Stimulated activated CD4-positive, alpha-beta T cell treated with anti-CD3 and anti-CD28 coated beads, Interleukin-12 subunit alpha, Interleukin-12 subunit beta, amount 100 ng/mL, for 48 hours (primary cell): ENCODE measurements at regions not wholly inside any gene's neighbourhood (a gene's known extent, or its start where the extent isn't known, plus 50 kb on each side); places are given as distances from the start of the nearest gene placed in this dataset.
"Not testable (repeated sequence)": the region's sequence is repeated elsewhere in the genome, so short reads cannot be mapped to it uniquely, and the experiment has no call there.

Experiments
- DNase-seq, 3 donors: peaks; one replicate each; pipeline ENCODE4 v3.0.0-alpha.2; 2020; ENCODE audit warnings: low read depth in 2 of 3, low spot score in 1 of 3

DNA sequence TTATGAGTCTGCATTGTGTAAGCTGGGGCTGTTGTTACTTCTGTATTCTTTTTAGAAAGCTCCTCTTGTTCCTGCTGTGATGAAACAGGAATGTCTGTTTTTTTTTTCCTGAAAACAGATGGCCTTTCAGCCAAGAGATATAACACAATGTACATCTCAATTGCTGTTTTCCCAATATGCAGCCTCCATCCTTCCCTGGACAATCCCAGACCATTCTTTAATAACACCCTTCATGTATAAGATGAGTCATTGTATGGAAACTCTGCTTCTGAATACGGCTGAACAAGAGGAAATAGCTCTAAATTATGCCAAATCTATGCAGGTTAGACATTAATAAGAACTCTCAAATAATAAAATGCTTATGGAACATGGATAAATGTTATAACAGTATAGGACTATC lies 60.2 kb upstream of the LRRC4C start:
- DNase-seq: no peak

DNA sequence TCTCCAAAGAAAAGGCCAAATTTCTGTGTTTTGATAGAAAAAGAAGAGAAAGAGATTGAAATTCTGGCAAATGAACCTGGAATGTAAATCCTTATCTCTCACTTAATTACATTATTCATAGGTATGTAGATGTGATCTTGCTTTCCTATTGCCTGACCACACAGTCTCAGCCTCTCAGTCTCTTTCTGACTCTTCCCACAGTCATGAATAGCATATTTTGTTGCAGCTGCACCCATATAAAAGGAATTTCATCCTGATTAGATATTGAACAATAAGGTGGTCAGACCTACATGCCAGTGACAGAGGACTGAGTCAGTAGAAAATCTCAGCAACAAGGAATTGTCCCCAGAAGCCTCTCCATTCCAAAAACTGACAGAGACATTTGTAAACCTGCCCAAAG lies 62.9 kb upstream of the LRRC4C start:
- no peak for DNase-seq

DNA sequence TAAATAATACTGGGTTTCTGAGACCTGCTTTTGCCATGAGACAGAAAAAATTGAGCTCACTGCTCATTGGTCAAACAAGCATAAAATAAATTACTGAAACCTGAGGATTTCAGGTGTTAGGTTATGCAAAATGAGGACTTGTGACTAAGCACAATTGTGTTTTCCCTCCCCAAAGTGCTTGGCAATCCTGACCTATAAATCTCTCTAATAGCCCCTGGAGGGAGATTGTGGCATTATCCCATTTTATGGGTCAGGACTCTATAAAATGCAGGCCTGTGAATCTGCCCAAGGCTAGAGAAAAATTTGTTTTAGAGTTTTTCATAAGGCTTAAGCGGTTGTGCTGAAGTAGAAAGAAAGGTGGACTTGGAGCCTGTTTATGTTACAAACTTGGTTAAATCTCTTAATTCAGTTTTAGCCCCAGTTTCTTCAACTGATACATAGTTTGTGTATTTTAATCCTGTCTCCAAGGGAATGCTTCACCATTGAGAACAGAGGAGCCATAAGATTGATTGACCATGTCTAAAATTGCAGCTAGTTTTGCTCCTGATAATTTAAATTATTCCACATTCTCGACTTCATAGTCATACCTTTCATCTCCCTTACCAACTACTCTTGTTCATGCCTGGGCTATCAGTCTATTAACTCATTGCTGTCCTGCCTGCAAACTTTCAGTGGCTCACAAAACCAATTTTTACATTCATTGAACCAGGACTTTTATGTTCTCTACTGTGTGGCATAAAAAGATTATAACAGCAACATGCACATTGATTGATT lies 63.6 kb upstream of the LRRC4C start:
- no peak for DNase-seq

DNA sequence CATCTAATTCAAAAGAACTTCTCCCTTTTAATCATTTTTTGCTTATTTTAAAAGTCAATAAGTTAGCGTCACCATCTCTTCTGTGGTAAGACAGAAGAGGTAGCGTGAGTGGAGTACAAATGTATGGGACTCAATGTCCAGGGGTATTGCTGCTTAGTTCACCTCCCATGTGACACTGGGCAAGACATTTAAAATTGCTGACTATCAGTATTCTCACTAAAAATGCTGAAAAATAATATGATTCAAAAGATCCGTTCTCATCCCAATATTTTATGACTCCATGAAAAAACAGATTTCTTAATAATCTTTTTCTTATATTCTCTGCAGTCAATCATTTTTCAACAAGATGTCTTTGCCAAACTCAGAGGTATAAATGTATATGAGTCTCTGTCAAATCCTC lies 68.1 kb upstream of the LRRC4C start:
- DNase-seq: no peak

DNA sequence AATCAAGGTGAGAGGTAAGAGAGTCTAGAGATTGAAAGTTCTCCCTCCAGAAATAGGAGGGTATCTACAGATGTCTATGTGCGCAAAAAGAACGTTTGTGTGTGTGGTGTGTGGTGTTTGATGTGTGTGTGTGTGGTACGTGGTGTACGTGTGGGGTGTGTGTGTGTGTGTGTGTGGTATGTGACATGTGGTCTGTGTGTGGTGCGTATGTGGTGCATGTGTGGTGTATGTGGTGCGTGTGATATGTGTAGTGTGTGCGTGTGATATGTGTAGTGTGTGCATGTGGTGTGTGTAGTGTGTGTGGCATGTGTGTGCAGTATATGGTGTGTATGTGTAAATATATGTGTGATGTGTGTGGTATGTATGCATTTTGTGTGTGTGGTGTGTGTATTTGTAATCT lies 73.0 kb upstream of the LRRC4C start:
- DNase-seq: no peak

DNA sequence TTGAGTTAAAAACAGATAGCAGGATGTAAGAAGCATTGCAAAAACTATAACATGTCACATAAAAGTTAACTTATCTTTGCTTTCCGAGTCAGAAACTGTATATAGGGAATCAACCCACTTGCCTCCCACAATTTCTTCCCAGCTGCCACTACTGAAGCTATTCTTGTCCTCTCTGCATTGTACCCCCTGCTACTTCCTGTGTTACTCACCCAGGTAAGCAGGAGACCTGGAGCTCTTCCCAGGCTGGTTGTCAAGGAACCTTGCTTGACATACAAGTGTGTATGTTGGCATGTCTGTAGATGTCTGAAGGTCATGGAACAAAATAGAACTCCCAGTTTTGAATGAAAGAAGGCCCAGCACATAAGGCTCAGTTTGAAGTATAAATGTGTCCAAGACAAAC lies 74.3 kb upstream of the LRRC4C start:
- DNase-seq: no peak

DNA sequence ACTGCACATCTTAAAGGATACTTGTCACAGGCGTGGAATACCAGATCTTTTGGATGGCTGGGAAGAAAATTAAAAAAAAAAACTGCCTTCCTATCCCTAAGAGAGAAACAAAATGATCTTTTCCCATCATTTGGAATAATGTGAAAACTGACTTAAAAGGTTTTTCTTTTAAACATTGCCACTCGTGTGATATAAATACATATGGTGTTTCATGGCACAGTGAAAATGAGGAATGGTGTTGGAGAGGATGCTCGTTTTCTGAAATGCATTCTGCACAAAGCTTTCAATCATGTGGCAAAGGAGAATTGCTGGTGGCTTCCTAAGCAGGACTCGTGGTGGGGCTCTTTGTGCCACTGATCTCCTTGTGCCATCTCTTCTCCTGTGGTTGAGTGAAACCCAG lies 74.9 kb upstream of the LRRC4C start:
- no peak for DNase-seq

DNA sequence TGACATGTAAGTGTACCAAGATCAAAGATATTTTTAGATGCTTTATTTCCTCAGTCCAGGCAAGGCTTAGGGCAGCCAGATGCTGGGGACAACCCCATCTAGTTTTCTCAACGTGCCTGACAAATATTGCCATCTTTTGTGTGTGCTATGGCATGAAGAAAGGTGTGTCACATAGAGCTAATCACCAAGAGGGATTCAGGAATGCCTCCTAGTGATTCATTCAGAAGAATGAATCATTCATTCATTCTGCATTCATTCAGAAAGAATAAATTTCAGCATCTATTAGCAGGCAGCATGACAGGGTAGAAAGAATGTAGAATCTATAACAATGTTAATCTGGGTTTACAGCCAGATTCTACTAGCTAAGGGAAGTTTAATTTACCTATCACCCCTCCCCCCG lies 75.4 kb upstream of the LRRC4C start:
- no peak for DNase-seq

DNA sequence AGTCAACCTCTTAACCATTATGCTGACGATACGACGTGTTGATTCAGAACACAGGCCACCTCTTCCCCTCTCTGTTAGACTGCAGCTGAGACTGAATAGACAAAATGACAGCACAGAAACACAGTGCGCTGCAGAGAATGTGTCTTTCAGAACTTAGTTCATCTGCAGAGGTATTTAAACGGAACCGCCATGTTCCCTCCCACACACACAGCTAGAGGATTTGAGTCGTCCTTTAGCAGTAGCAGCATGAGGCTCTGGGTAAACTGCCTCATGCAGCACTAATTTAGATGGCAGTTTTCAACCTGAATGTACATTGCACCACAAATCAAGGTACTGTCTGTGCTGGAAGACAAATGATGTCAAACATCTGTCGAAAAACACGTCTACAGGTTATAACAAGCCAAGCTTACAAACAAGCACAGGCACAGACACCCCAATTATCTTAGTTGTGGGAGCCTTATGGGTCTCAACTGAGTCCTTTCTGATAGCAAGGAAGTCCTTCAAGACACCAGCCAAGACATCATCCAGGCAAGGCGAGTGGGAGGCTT lies 76.6 kb upstream of the LRRC4C start:
- DNase-seq: no peak

DNA sequence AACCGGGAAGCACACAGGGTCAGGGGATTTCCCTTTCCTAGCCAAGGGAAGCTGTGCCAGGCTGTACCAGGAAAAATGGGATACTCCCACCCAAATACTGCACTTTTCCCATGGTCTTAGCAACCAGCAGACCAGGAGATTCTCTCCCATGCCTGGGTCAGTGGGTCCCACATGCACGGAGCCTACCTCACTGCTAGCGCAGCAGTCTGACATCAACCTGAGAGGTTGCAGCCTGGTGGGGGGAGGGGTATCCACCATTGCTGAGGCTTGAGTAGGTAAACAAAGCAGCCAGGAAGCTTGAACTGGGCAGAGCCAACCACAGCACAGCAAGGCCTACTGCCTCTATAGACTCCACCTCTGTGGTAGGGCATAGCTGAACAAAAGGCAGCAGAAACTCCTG lies 85.5 kb upstream of the LRRC4C start:
- DNase-seq: not testable (repeated sequence)

DNA sequence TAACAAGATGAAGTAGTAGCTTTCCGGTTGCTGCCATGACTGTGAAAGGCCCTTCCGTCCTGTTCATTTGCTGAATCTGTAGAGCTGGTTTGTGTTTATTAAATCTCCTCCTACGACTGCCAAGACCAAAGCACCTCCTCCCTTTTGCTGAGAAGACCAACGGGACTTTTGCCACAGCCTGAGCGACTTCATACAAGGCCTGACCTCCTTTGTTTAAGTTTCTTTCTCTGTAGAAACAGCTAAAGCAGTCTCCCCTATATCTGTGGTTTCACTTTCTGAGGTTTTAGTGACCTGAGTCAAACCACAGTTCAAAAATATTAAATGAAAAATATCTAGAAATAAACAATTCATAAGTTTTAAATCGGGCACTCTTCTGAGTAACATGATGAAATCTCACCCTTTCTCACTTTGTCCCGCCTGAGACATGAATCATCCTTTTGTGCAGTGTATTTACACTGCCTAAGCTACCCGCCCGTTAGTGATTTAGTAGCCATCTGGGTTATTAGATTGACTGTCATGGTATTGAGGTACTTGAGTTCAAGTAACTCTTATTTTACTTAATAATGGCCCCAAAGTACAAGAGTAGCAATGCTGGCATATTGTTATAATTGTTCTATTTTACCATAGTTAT lies 119.1 kb upstream of the LRRC4C start:
- no peak for DNase-seq

DNA sequence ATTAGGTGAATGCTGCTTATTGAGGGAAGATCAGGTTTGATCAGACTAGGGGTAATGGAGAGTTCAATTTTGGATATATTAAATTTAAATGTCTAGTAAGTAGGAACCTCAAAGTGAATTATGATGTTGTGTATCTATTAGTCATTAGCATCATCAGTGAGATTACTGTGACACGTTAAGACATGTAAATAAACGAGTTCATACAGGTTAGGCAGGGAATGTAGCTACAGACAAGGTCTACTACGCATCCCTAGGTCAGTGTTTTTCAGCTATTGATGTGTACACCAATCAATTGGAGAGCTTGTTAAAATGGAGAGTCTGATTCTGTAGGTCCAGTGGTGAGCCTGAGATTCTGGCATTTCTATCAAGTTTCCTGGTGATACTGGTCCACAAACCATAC lies 120.1 kb upstream of the LRRC4C start:
- DNase-seq: no peak

DNA sequence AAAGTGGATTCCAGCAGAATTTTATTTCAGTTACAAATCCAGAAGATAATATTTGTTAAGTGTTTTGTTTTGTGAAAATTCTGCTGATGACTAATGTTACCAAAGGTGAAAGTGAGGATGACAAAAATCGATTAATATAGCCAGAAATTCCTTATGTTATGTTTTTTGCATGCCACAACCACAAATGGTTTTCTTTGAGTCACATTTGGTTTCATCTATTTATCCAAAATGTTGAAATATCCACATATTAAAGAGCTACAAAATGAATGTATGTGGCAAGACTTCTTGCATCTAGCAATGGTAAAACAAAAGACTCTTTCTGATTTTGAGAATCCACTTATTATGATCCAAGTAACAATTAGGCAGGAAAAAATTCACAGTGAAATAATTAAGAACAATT lies 150.1 kb upstream of the LRRC4C start:
- no peak for DNase-seq

DNA sequence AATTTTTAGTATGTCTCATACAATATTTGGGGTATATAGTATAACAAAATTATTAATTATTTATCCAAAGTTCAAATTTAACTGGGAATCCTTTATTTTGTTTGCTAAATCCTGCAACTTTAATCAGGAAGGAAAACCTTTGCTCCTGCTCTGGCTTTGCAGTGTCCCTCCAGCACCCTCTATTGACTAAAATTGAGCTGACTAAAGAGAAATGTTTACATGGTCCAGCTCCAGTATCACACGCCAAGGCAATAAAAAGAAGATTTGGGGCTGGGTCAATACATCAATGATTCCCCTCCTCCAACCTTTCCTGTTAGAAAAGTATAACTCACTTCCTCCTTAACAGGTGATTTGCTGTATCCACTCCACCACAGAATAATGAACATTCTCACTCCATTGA lies 153.0 kb upstream of the LRRC4C start:
- no peak for DNase-seq

DNA sequence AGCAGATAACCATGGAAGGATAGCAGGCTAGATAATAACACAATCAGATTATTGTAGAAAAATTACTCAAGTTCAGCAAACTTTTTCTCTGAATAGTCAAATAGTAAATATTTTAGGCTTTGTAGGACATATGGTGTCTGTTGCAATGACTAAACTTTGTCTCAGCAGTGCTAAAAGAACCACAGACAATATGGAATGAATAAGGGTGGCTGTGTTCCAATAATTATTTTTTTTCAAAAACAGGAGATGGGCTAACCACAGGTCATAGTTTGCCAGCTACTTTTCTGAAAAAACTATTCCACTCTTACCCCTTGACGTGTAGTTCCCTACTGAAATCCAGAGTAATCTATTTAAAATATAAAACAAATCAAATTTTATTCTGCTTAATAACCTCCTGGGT lies 153.9 kb upstream of the LRRC4C start:
- no peak for DNase-seq

DNA sequence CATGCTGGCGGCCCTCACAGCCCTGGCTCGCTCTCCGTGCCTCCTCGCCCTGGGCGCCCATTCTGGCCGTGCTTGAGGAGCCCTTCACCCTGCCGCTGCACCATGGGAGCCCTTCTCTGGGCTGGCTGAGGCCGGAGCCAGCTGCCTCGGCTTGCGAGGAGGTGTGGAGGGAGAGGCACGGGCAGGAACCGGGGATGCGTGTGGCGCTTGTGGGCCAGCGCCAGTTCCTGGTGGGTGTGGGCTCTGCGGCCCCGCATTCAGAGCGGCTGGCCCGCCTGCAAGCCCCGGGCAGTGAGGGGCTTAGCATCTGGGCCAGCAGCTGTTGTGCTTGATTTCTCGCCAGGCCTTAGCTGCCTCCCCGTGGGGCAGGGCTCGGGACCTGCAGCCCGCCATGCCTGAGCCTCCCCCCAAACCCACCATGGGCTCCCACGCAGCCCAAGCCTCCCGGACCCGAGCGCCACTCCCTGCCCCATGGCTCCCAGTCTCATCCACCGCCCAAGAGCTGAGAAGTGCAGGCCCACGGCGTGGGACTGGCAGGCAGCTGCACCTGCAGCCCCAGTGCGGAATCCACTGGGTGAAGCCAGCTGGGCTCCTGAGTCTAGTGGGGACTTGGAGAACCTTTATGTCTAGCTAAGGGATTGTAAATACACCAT lies 163.4 kb upstream of the LRRC4C start:
- no peak for DNase-seq

DNA sequence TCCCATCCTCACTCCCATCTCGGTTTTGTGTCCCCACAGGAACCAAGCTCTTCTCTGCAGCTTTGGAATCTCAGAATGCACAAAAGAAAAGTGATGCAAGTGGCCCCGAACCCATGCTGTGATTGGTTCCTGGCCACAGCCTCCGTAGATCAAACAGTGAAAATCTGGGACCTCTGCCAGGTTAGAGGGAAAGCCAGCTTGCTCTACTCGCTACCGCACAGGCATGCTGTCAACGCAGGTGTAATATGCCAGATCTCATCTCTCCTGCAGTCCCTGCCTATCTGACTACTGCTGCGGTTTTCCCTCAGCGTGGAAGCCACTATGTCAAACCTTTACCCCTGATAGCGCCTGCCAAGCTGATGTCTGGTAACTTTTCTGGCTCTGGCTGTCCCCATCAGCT lies 200.5 kb upstream of the LRRC4C start:
- no peak for DNase-seq

DNA sequence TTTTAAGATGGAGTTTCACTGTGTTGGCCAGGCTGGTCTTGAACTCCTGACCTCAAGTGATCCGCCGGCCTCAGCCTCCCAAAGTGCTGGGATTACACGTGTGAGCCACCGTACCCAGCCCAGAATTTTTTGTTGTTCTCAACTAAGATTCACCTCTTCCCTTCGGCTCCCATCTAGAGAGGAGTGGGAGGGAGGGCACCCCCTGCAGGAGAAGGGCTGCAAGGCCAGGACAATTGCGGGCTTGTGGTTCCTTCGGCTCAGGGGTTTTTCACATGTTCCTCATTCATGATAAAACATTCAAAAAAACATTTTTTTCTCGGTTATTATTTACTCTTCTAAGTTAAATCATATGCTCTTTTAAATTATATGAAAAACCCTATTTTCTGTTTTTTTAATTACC lies 201.1 kb upstream of the LRRC4C start:
- no peak for DNase-seq

DNA sequence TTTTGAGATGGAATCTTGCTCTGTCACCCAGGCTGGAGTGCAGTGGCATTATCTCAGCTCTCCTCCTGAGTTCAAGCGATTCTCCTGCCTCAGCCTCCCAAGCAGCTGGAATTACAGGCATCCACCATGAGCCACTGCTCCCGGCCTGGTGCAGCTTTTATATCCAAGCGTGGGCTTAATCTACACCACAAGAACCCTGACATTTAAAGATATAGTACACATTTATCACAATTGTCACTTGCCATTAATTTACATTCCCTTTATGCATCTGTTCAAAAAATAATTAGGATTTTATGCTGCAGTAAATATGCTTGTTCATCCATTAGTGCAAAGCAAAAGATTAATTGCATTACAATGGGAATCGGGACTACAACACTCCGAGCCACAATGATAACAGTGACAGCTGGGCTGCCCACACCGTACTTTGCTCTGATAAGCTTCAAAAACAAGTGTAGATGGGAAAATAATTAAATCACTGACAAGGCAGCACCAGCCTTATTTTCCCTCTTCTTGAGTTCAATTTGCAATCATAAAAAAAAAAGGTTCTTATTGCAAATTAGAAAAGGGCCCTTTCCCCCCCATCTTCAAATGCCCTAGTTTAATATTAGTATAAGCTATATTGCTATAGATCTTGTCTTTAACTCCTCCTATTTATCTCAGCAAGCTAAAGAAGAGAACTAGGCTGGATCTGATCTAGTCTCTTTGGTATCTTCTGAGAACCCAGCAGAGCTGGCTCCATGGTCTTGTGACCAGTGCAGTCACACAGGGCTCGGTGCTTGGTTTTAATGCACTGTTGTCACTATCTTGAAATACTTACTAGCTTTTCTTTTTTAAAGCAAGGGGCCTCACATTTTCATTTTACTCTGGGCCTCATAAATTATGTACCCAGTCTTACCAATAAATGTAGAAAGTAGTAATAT lies 206.2 kb upstream of the LRRC4C start:
- DNase-seq: no peak

DNA sequence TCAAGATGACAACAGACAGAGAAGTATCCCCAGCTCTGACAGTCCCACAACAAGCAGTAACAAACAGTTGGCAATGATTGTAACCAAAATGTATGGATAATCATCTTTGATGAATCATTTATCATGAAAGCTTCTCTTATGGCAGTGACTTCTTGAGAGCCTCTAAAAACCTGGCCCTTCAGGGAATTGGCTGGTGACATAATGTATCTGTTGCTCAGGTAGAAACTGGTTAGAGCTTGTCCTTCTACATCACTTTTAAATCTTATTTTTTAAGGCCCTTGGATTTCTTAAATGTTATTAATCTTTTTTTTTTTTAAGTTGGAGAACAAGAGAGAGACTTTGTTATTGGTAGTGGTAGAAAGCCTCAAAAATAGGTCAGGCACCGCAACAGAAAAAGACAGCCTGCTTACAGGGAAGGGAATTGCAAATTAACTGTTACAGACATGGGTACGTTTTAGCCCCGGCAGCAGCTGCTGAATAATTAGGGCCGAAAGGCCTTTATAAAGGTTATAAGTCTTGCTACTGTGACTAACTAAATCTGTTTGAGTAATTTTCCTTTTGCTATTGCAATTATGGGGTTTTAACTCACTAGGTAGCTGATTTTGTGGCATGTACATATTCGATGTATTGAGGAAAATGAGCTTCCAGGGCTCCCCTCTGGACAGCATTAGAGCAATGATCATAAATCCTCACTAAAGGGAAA lies 207.7 kb upstream of the LRRC4C start:
- DNase-seq: no peak

DNA sequence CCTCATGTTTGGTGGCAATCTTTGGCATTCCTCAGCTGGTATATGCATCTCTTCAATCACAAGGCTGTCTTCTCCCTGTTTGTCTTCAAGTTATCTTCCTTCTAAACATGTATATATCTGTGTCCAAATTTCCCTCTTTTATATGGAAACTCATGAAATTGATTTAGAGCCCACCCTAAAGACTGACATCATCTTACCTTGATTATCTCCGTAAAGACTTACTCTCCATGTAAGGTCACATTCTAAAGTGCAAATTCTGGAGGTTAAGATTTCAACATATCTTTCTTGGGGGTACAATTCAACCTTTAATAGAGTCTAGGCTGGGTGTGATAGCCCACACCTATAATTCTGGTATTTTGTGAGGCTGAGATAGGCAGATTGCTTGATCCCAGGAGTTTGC lies 215.8 kb upstream of the LRRC4C start:
- DNase-seq: no peak
